HEK293 (cell line): ENCODE measurements at regions not wholly inside any gene's neighbourhood (a gene's known extent, or its start where the extent isn't known, plus 50 kb on each side); places are given as distances from the start of the nearest gene placed in this dataset.
A peak's percentile ranks its signal among the peaks of the same experiment; 100 is the strongest.

ENCODE experiments used
- CTCF ChIA-PET: fragments of 350-600 bp; formaldehyde crosslinking; extraction: SDS; loops from one replicate; lab custom pipeline; 2021; ENCODE audit warnings: antibody characterized with exemption; lab: Yijun Ruan, JAX
- POLR2A ChIA-PET: fragments of 300-600 bp; formaldehyde crosslinking; extraction: SDS; loops from one replicate; lab custom pipeline; 2020; ENCODE audit warnings: antibody characterized with exemption, inconsistent platforms; lab: Yijun Ruan, JAX
- H3K27ac ChIP-seq: fragments of 200-500 bp; sonication (Bioruptor generic); 2 replicates; pipeline ENCODE4 v1.5.1; 2014; ENCODE audit warnings: low read depth, low read length, control low read depth, inconsistent platforms; ENCODE audit errors: extremely low read depth
- H3K36me3 ChIP-seq, 2 experiments: fragments of 200-500 bp in 1 of 2; sonication (Bioruptor generic) in 1 of 2; 1 replicate in 1 of 2; 2 replicates in 1 of 2; pipeline ENCODE4 v1.5.1; 2014 to 2017; ENCODE audit warnings: inconsistent platforms in 2 of 2, low read length in 2 of 2; ENCODE audit not compliant: control insufficient read depth in 2 of 2, insufficient read depth in 1 of 2
- H3K4me1 ChIP-seq: fragments of 200-500 bp; sonication (Bioruptor generic); 2 replicates; pipeline ENCODE4 v1.5.1; 2014; ENCODE audit warnings: mild to moderate bottlenecking, low read length, inconsistent platforms; ENCODE audit not compliant: control insufficient read depth, insufficient read depth
- H3K4me3 ChIP-seq: 2 replicates; pipeline ENCODE4 v1.5.1; 2011; ENCODE audit warnings: low read depth, mild to moderate bottlenecking, control low read depth, low read length, moderate library complexity
- H3K9me3 ChIP-seq: fragments of 200-500 bp; sonication (Bioruptor generic); 2 replicates; pipeline ENCODE4 v1.5.1; 2014; ENCODE audit warnings: low read depth, low read length, inconsistent platforms; ENCODE audit not compliant: control insufficient read depth, insufficient read depth
- ATF2 ChIP-seq: fragments of 450-650 bp; formaldehyde crosslinking; IDR thresholded peaks from 2 replicates; pipeline ENCODE4 v1.5.1; 2016; ENCODE audit warnings: missing biosample characterization, missing genetic modification characterization, low read depth
- GFI1B ChIP-seq: fragments of 450-650 bp; formaldehyde crosslinking; IDR thresholded peaks from 2 replicates; pipeline ENCODE4 v1.5.1; 2016; ENCODE audit warnings: missing biosample characterization, missing genetic modification characterization
- IKZF3 ChIP-seq: fragments of 450-650 bp; IDR thresholded peaks from 2 replicates; pipeline ENCODE4 v1.5.0; 2018; ENCODE audit warnings: missing biosample characterization, mild to moderate bottlenecking, missing genetic modification characterization, moderate library complexity
- MZF1 ChIP-seq: fragments of 450-650 bp; formaldehyde crosslinking; IDR thresholded peaks from 2 replicates; pipeline ENCODE4 v1.5.1; 2017; ENCODE audit warnings: missing biosample characterization, missing genetic modification characterization, borderline replicate concordance
- OSR2 ChIP-seq: fragments of 450-650 bp; formaldehyde crosslinking; IDR thresholded peaks from 2 replicates; pipeline ENCODE4 v1.5.1; 2016; ENCODE audit warnings: missing biosample characterization, missing genetic modification characterization
- YY2 ChIP-seq: fragments of 450-650 bp; formaldehyde crosslinking; IDR thresholded peaks from 2 replicates; pipeline ENCODE4 v1.5.1; 2016; ENCODE audit warnings: missing biosample characterization, missing genetic modification characterization
- ZBTB21 ChIP-seq: fragments of 450-650 bp; formaldehyde crosslinking; IDR thresholded peaks from 2 replicates; pipeline ENCODE4 v1.5.1; 2017; ENCODE audit warnings: missing biosample characterization, missing genetic modification characterization
- ZEB2 ChIP-seq: fragments of 450-650 bp; formaldehyde crosslinking; IDR thresholded peaks from 2 replicates; pipeline ENCODE4 v1.5.1; 2016; ENCODE audit warnings: missing biosample characterization, missing genetic modification characterization
- ZNF16 ChIP-seq: fragments of 450-650 bp; formaldehyde crosslinking; IDR thresholded peaks from 2 replicates; pipeline ENCODE4 v1.5.1; 2016; ENCODE audit warnings: low read depth, missing biosample characterization, missing genetic modification characterization
- ZNF202 ChIP-seq: fragments of 450-650 bp; formaldehyde crosslinking; IDR thresholded peaks from 2 replicates; pipeline ENCODE4 v1.5.1; 2016; ENCODE audit warnings: missing biosample characterization, missing genetic modification characterization, borderline replicate concordance
- ZNF24 ChIP-seq: fragments of 450-650 bp; formaldehyde crosslinking; IDR thresholded peaks from 2 replicates; pipeline ENCODE4 v1.5.1; 2016; ENCODE audit warnings: missing biosample characterization, missing genetic modification characterization
- ZNF555 ChIP-seq: fragments of 450-650 bp; formaldehyde crosslinking; conservative IDR thresholded peaks from 2 replicates; pipeline ENCODE4 v1.5.1; 2017; ENCODE audit warnings: missing biosample characterization, mild to moderate bottlenecking, missing genetic modification characterization, inconsistent platforms
- ZNF596 ChIP-seq: fragments of 450-650 bp; IDR thresholded peaks from 2 replicates; pipeline ENCODE4 v1.5.0; 2018; ENCODE audit warnings: missing biosample characterization, mild to moderate bottlenecking, missing genetic modification characterization, moderate library complexity
- ZNF600 ChIP-seq: fragments of 450-650 bp; formaldehyde crosslinking; IDR thresholded peaks from 2 replicates; pipeline ENCODE4 v1.5.1; 2016; ENCODE audit warnings: missing biosample characterization, missing genetic modification characterization
- ZNF629 ChIP-seq: fragments of 450-650 bp; formaldehyde crosslinking; IDR thresholded peaks from 2 replicates; pipeline ENCODE4 v1.5.1; 2017; ENCODE audit warnings: missing biosample characterization, missing genetic modification characterization
- ZNF670 ChIP-seq: fragments of 450-650 bp; formaldehyde crosslinking; IDR thresholded peaks from 2 replicates; pipeline ENCODE4 v1.5.1; 2016; ENCODE audit warnings: missing biosample characterization, missing genetic modification characterization, low read depth
- ZSCAN30 ChIP-seq: fragments of 450-650 bp; IDR thresholded peaks from 2 replicates; pipeline ENCODE4 v1.5.1; 2018; ENCODE audit warnings: missing biosample characterization, mild to moderate bottlenecking, missing genetic modification characterization, moderate library complexity
- TF ChIP-seq, protein P1 (sequence below): fragments of 450-650 bp; formaldehyde crosslinking; IDR thresholded peaks from 2 replicates; pipeline ENCODE4 v1.5.1; 2016; ENCODE audit warnings: missing biosample characterization, missing genetic modification characterization
- TF ChIP-seq, protein P2 (sequence below): fragments of 450-650 bp; formaldehyde crosslinking; IDR thresholded peaks from 2 replicates; pipeline ENCODE4 v1.5.1; 2016; ENCODE audit warnings: missing biosample characterization, missing genetic modification characterization
- TF ChIP-seq, protein P3 (sequence below): fragments of 450-650 bp; formaldehyde crosslinking; IDR thresholded peaks from 2 replicates; pipeline ENCODE4 v1.5.0; 2017; ENCODE audit warnings: missing biosample characterization, missing genetic modification characterization, borderline replicate concordance
- TF ChIP-seq, protein P4 (sequence below): fragments of 450-650 bp; formaldehyde crosslinking; IDR thresholded peaks from 2 replicates; pipeline ENCODE4 v1.5.1; 2016; ENCODE audit warnings: missing biosample characterization, missing genetic modification characterization
- TF ChIP-seq, protein P5 (sequence below): fragments of 450-650 bp; formaldehyde crosslinking; IDR thresholded peaks from 2 replicates; pipeline ENCODE4 v1.5.1; 2017; ENCODE audit warnings: missing biosample characterization, missing genetic modification characterization

DNA sequence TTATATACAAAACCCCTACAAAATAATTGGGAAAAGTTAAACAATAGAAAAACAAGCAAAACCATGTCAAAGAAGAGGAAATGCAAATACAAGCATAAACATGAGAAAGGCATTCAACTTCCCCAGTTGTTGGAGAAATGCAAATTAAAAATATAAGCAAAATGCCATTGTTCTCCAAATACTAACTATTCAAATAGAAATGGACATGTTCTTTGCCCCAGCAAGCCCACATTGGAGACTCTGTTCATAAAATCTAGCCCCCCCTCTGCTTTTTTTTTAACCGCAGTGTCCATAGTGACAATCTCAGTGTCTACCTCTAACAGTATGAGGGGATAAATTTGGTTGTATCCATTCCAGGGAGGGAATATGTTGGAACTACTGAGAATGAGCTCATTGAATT lies 59.7 kb upstream of the LCTL start:
- Histone ChIP-seq H3K36me3 (no peaks in the 10 kb centered on the region), H3K9me3 (no peaks in the 10 kb centered on the region), H3K4me3 (no peak overlapping the region), H3K4me1 (no peaks in the 10 kb centered on the region), H3K27ac (no peak overlapping the region)
- no peak for TF ChIP-seq GFI1B (tag by site-specific recombination)
- TF ChIP-seq MZF1 (tag by site-specific recombination), result peak; percentile 62; the same call in 1 of the 2 replicates
- TF ChIP-seq ZSCAN30, result no peak
- TF ChIP-seq YY2 (tag by site-specific recombination), result no peak
- TF ChIP-seq IKZF3 (tag by site-specific recombination), result no peak
- no peak for TF ChIP-seq ZNF596 (tag by site-specific recombination)
- no peak for TF ChIP-seq ZNF670 (tag by site-specific recombination)
- CTCF ChIA-PET, result interaction anchor here (0.6 to 2.4 kb wide), 4 partner anchors 14 to 1526 kb away, joined by 3 to 17 read pairs (median 3); no protein-coding TSS in a partner anchor
- POLR2A ChIA-PET, result interaction anchor here (0.8 kb wide), 1 partner anchor 756 kb away, joined by 3 read pairs; the partner anchor contains the start of gene RAB11A

- ChIA-PET CTCF (interaction anchor here (0.6 to 2.4 kb wide), 4 partner anchors 14 to 1525 kb away, joined by 3 to 17 read pairs (median 3); no protein-coding TSS in a partner anchor), POLR2A (interaction anchor here (0.8 kb wide), 1 partner anchor 757 kb away, joined by 3 read pairs; the partner anchor contains the start of gene RAB11A)
- no peak overlapping the region for H3K4me3 ChIP-seq
- no peak overlapping the region for H3K27ac ChIP-seq
- no peaks in the 10 kb centered on the region for H3K36me3 ChIP-seq
- H3K9me3 ChIP-seq, result no peaks in the 10 kb centered on the region
- TF ChIP-seq ATF2 (tag by site-specific recombination) (peak; percentile 83), OSR2 (tag by site-specific recombination) (0 out of 2 replicates have a peak, but pooled peaks have one; percentile 32), ZBTB21 (tag by site-specific recombination) (peak; percentile 80), ZNF16 (tag by site-specific recombination) (no peak), ZEB2 (tag by site-specific recombination) (0 out of 2 replicates have a peak, but pooled peaks have one; percentile 26), ZNF555 (tag by site-specific recombination) (no peak), ZNF202 (tag by site-specific recombination) (no peak), ZNF629 (tag by site-specific recombination) (peak; percentile 84), ZNF600 (peak; percentile 72), ZNF24 (tag by site-specific recombination) (0 out of 2 replicates have a peak, but pooled peaks have one; percentile 24)
- TF ChIP-seq, protein P1, sequence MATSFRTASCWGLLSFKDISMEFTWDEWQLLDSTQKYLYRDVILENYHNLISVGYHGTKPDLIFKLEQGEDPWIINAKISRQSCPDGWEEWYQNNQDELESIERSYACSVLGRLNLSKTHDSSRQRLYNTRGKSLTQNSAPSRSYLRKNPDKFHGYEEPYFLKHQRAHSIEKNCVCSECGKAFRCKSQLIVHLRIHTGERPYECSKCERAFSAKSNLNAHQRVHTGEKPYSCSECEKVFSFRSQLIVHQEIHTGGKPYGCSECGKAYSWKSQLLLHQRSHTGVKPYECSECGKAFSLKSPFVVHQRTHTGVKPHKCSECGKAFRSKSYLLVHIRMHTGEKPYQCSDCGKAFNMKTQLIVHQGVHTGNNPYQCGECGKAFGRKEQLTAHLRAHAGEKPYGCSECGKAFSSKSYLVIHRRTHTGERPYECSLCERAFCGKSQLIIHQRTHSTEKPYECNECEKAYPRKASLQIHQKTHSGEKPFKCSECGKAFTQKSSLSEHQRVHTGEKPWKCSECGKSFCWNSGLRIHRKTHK (tag by site-specific recombination), result no peak
- TF ChIP-seq, protein P2, sequence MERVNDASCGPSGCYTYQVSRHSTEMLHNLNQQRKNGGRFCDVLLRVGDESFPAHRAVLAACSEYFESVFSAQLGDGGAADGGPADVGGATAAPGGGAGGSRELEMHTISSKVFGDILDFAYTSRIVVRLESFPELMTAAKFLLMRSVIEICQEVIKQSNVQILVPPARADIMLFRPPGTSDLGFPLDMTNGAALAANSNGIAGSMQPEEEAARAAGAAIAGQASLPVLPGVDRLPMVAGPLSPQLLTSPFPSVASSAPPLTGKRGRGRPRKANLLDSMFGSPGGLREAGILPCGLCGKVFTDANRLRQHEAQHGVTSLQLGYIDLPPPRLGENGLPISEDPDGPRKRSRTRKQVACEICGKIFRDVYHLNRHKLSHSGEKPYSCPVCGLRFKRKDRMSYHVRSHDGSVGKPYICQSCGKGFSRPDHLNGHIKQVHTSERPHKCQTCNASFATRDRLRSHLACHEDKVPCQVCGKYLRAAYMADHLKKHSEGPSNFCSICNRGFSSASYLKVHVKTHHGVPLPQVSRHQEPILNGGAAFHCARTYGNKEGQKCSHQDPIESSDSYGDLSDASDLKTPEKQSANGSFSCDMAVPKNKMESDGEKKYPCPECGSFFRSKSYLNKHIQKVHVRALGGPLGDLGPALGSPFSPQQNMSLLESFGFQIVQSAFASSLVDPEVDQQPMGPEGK (tag by site-specific recombination), result 0 out of 2 replicates have a peak, but pooled peaks have one; percentile 20
- TF ChIP-seq, protein P3, sequence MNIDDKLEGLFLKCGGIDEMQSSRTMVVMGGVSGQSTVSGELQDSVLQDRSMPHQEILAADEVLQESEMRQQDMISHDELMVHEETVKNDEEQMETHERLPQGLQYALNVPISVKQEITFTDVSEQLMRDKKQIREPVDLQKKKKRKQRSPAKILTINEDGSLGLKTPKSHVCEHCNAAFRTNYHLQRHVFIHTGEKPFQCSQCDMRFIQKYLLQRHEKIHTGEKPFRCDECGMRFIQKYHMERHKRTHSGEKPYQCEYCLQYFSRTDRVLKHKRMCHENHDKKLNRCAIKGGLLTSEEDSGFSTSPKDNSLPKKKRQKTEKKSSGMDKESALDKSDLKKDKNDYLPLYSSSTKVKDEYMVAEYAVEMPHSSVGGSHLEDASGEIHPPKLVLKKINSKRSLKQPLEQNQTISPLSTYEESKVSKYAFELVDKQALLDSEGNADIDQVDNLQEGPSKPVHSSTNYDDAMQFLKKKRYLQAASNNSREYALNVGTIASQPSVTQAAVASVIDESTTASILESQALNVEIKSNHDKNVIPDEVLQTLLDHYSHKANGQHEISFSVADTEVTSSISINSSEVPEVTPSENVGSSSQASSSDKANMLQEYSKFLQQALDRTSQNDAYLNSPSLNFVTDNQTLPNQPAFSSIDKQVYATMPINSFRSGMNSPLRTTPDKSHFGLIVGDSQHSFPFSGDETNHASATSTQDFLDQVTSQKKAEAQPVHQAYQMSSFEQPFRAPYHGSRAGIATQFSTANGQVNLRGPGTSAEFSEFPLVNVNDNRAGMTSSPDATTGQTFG (tag by site-specific recombination), result no peak
- TF ChIP-seq, protein P4, sequence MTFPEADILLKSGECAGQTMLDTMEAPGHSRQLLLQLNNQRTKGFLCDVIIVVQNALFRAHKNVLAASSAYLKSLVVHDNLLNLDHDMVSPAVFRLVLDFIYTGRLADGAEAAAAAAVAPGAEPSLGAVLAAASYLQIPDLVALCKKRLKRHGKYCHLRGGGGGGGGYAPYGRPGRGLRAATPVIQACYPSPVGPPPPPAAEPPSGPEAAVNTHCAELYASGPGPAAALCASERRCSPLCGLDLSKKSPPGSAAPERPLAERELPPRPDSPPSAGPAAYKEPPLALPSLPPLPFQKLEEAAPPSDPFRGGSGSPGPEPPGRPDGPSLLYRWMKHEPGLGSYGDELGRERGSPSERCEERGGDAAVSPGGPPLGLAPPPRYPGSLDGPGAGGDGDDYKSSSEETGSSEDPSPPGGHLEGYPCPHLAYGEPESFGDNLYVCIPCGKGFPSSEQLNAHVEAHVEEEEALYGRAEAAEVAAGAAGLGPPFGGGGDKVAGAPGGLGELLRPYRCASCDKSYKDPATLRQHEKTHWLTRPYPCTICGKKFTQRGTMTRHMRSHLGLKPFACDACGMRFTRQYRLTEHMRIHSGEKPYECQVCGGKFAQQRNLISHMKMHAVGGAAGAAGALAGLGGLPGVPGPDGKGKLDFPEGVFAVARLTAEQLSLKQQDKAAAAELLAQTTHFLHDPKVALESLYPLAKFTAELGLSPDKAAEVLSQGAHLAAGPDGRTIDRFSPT (tag by site-specific recombination), result 0 out of 2 replicates have a peak, but pooled peaks have one; percentile 20
- TF ChIP-seq, protein P5, sequence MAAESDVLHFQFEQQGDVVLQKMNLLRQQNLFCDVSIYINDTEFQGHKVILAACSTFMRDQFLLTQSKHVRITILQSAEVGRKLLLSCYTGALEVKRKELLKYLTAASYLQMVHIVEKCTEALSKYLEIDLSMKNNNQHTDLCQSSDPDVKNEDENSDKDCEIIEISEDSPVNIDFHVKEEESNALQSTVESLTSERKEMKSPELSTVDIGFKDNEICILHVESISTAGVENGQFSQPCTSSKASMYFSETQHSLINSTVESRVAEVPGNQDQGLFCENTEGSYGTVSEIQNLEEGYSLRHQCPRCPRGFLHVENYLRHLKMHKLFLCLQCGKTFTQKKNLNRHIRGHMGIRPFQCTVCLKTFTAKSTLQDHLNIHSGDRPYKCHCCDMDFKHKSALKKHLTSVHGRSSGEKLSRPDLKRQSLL (tag by site-specific recombination), result no peak
- H3K4me1 ChIP-seq, result no peaks in the 10 kb centered on the region
Observed at GRCh38 chr15:66625974-66626373, 60.2 kb upstream of the LCTL start.
